ENCODE measurements at regions not wholly inside any gene's neighbourhood (a gene's known extent, or its start where the extent isn't known, plus 50 kb on each side); places are given as distances from the start of the nearest gene placed in this dataset.

- CTCF ChIA-PET: no interaction called here
- POLR2A ChIA-PET: no interaction called here
- ATAC-seq: no peak
- no peaks in the 10 kb centered on the region for H3K4me1 ChIP-seq (ENCODE audit: control insufficient read depth in 1 of 2, insufficient read depth in 2 of 2, low read length in 2 of 2)
- no peak overlapping the region for H3K9ac ChIP-seq (ENCODE audit: low read length)
- no peaks in the 10 kb centered on the region for H4K20me1 ChIP-seq (ENCODE audit: insufficient read depth)
- intact Hi-C loops (cut with micrococcal nuclease): no loop called here
- no peak overlapping the region for H3K4me2 ChIP-seq (ENCODE audit: low read length)
- RAD21 ChIA-PET (ENCODE audit: low non-redundant PET in 1 of 2, low total read pairs in 2 of 2, uncharacterized antibody in 2 of 2, unreplicated experiment in 2 of 2): no interaction called here
- no peaks in the 10 kb centered on the region for H3K79me2 ChIP-seq (ENCODE audit: insufficient read depth, low read length)
- TF ChIP-seq CEBPB (IDR thresholded peaks at IDR 0.05; ENCODE audit: low read depth) (no peak), JUND (IDR thresholded peaks at IDR 0.05) (no peak), SIN3A (IDR thresholded peaks at IDR 0.05; ENCODE audit: low read depth) (no peak), RAD21 (IDR thresholded peaks at IDR 0.05; ENCODE audit: low read depth) (no peak), ZNF274 (IDR thresholded peaks at IDR 0.05; ENCODE audit: low read depth, low read length) (no peak)
- H3K9me3 ChIP-seq (ENCODE audit: control insufficient read depth in 1 of 2, insufficient read depth in 1 of 2, low read depth in 1 of 2, low read length in 2 of 2): no peaks in the 10 kb centered on the region
- no peaks in the 10 kb centered on the region for H3K27me3 ChIP-seq (ENCODE audit: insufficient read depth, low read length)
- DNase-seq (ENCODE audit: low read depth, low spot score): no peak
- no peak overlapping the region for H3K27ac ChIP-seq (ENCODE audit: low read depth, low read length)
- H3K4me3 ChIP-seq (replicated peaks in 1 of 2; ENCODE audit: low read depth in 1 of 2, low read length in 2 of 2): no peak overlapping the region
- no TSS peak for BruUV-seq (replicated peaks)
- H3K9me2 ChIP-seq (ENCODE audit: insufficient read depth): no peaks in the 10 kb centered on the region
- H2AFZ ChIP-seq (ENCODE audit: low read depth, low read length, poor library complexity, severe bottlenecking): no peak overlapping the region
- no peaks in the 10 kb centered on the region for H3K36me3 ChIP-seq (ENCODE audit: control insufficient read depth in 1 of 2, insufficient read depth in 2 of 2, low read length in 2 of 2)
These were observed 105.8 kb upstream of the TOP1 start for GRCh38 chr20:40922865-40923264.

- intact Hi-C loops (cut with micrococcal nuclease): no loop called here
- H3K4me3 ChIP-seq (replicated peaks in 1 of 2; ENCODE audit: low read depth in 1 of 2, low read length in 2 of 2): no peak overlapping the region
- H3K4me2 ChIP-seq (ENCODE audit: low read length): no peak overlapping the region
- no peak overlapping the region for H3K27ac ChIP-seq (ENCODE audit: low read depth, low read length)
- H3K4me1 ChIP-seq (ENCODE audit: control insufficient read depth in 1 of 2, insufficient read depth in 2 of 2, low read length in 2 of 2): no peaks in the 10 kb centered on the region
- ChIA-PET CTCF (no interaction called here), RAD21 (ENCODE audit: low non-redundant PET in 1 of 2, low total read pairs in 2 of 2, uncharacterized antibody in 2 of 2, unreplicated experiment in 2 of 2) (no interaction called here), POLR2A (no interaction called here)
- no peak overlapping the region for H3K9ac ChIP-seq (ENCODE audit: low read length)
- H3K36me3 ChIP-seq (ENCODE audit: control insufficient read depth in 1 of 2, insufficient read depth in 2 of 2, low read length in 2 of 2): no peaks in the 10 kb centered on the region
- BruUV-seq (replicated peaks): no TSS peak
- TF ChIP-seq, protein P1, sequence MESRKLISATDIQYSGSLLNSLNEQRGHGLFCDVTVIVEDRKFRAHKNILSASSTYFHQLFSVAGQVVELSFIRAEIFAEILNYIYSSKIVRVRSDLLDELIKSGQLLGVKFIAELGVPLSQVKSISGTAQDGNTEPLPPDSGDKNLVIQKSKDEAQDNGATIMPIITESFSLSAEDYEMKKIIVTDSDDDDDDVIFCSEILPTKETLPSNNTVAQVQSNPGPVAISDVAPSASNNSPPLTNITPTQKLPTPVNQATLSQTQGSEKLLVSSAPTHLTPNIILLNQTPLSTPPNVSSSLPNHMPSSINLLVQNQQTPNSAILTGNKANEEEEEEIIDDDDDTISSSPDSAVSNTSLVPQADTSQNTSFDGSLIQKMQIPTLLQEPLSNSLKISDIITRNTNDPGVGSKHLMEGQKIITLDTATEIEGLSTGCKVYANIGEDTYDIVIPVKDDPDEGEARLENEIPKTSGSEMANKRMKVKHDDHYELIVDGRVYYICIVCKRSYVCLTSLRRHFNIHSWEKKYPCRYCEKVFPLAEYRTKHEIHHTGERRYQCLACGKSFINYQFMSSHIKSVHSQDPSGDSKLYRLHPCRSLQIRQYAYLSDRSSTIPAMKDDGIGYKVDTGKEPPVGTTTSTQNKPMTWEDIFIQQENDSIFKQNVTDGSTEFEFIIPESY (IDR thresholded peaks at IDR 0.05; ENCODE audit: extremely low read depth, insufficient replicate concordance, low read length): no peak
- no peak for TF ChIP-seq RAD21 (IDR thresholded peaks at IDR 0.05; ENCODE audit: low read depth)
- TF ChIP-seq, protein P2, sequence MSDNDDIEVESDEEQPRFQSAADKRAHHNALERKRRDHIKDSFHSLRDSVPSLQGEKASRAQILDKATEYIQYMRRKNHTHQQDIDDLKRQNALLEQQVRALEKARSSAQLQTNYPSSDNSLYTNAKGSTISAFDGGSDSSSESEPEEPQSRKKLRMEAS (IDR thresholded peaks at IDR 0.05): no peak
- no peak for TF ChIP-seq EZH2 (IDR thresholded peaks at IDR 0.05)
- TF ChIP-seq, protein P3, sequence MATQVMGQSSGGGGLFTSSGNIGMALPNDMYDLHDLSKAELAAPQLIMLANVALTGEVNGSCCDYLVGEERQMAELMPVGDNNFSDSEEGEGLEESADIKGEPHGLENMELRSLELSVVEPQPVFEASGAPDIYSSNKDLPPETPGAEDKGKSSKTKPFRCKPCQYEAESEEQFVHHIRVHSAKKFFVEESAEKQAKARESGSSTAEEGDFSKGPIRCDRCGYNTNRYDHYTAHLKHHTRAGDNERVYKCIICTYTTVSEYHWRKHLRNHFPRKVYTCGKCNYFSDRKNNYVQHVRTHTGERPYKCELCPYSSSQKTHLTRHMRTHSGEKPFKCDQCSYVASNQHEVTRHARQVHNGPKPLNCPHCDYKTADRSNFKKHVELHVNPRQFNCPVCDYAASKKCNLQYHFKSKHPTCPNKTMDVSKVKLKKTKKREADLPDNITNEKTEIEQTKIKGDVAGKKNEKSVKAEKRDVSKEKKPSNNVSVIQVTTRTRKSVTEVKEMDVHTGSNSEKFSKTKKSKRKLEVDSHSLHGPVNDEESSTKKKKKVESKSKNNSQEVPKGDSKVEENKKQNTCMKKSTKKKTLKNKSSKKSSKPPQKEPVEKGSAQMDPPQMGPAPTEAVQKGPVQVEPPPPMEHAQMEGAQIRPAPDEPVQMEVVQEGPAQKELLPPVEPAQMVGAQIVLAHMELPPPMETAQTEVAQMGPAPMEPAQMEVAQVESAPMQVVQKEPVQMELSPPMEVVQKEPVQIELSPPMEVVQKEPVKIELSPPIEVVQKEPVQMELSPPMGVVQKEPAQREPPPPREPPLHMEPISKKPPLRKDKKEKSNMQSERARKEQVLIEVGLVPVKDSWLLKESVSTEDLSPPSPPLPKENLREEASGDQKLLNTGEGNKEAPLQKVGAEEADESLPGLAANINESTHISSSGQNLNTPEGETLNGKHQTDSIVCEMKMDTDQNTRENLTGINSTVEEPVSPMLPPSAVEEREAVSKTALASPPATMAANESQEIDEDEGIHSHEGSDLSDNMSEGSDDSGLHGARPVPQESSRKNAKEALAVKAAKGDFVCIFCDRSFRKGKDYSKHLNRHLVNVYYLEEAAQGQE (IDR thresholded peaks at IDR 0.05; ENCODE audit: low read depth): no peak
- no peak for TF ChIP-seq EGR1 (IDR thresholded peaks at IDR 0.05; ENCODE audit: low read depth)
- TF ChIP-seq EZH2phosphoT487 (IDR thresholded peaks at IDR 0.05; ENCODE audit: borderline replicate concordance): no peak
- TF ChIP-seq CBX3 (IDR thresholded peaks at IDR 0.05; ENCODE audit: low read depth): no peak
- TF ChIP-seq JUND (IDR thresholded peaks at IDR 0.05): no peak
- no peak for TF ChIP-seq POLR2AphosphoS5 (IDR thresholded peaks at IDR 0.05; ENCODE audit: low read depth, low read length)
- TF ChIP-seq TCF7L2 (IDR thresholded peaks at IDR 0.05; ENCODE audit: borderline replicate concordance, extremely low read depth, insufficient read depth, insufficient read length): no peak
- no peaks in the 10 kb centered on the region for H4K20me1 ChIP-seq (ENCODE audit: insufficient read depth)
- no peaks in the 10 kb centered on the region for H3K9me3 ChIP-seq (ENCODE audit: control insufficient read depth in 1 of 2, insufficient read depth in 1 of 2, low read depth in 1 of 2, low read length in 2 of 2)
- DNase-seq (ENCODE audit: low read depth, low spot score) (no peak), ATAC-seq (no peak)
- H2AFZ ChIP-seq (ENCODE audit: low read depth, low read length, poor library complexity, severe bottlenecking): no peak overlapping the region
- no peaks in the 10 kb centered on the region for H3K9me2 ChIP-seq (ENCODE audit: insufficient read depth)
- no peaks in the 10 kb centered on the region for H3K79me2 ChIP-seq (ENCODE audit: insufficient read depth, low read length)
- H3K27me3 ChIP-seq (ENCODE audit: insufficient read depth, low read length): no peaks in the 10 kb centered on the region
These were observed 102.7 kb upstream of the TOP1 start for GRCh38 chr20:40925829-40926510.
